IgD-negative memory B cell (primary cell): ENCODE measurements at regions not wholly inside any gene's neighbourhood (a gene's known extent, or its start where the extent isn't known, plus 50 kb on each side); places are given as distances from the start of the nearest gene placed in this dataset.
"Not testable (repeated sequence)": the region's sequence is repeated elsewhere in the genome, so short reads cannot be mapped to it uniquely, and the experiment has no call there.

Experiments used
- H3K27ac Mint-ChIP-seq, 3 donors: one replicate each; pipeline ENCODE4 v1.8.0; 2020 to 2022; ENCODE audit warnings: mild to moderate bottlenecking in 3 of 3, mixed read lengths in 3 of 3, moderate library complexity in 1 of 3
- H3K27me3 Mint-ChIP-seq: one replicate; pipeline ENCODE4 v1.8.0; 2021; ENCODE audit warnings: mixed read lengths
- H3K36me3 Mint-ChIP-seq: one replicate; pipeline ENCODE4 v1.8.0; 2020; ENCODE audit warnings: mild to moderate bottlenecking, mixed read lengths
- H3K4me1 Mint-ChIP-seq, 3 donors: one replicate each; pipeline ENCODE4 v1.8.0; 2020 to 2022; ENCODE audit warnings: mixed read lengths in 3 of 3, mild to moderate bottlenecking in 1 of 3
- H3K4me3 Mint-ChIP-seq, 4 donors: one replicate each; pipeline ENCODE4 v1.8.0; 2020 to 2022; ENCODE audit warnings: mild to moderate bottlenecking in 4 of 4, mixed read lengths in 4 of 4, moderate library complexity in 3 of 4
- H3K9me3 Mint-ChIP-seq, 3 donors: one replicate each; pipeline ENCODE4 v1.8.0; 2020 to 2021; ENCODE audit warnings: mixed read lengths in 3 of 3, mild to moderate bottlenecking in 1 of 3

GRCh38 chr7:35921338-35921737 lies 120.5 kb downstream of the SEPTIN7 start:
- H3K4me3 Mint-ChIP-seq, H3K27ac Mint-ChIP-seq, H3K4me1 Mint-ChIP-seq, H3K9me3 Mint-ChIP-seq, H3K36me3 Mint-ChIP-seq, H3K27me3 Mint-ChIP-seq: not testable (repeated sequence)

- not testable (repeated sequence) for H3K27ac Mint-ChIP-seq, H3K27me3 Mint-ChIP-seq, H3K36me3 Mint-ChIP-seq, H3K9me3 Mint-ChIP-seq, H3K4me3 Mint-ChIP-seq, H3K4me1 Mint-ChIP-seq
Measured at GRCh38 chr7:35924668-35925067, 123.8 kb downstream of the SEPTIN7 start.

GRCh38 chr7:35926966-35927365 lies 126.1 kb downstream of the SEPTIN7 start:
- H3K9me3 Mint-ChIP-seq, H3K27ac Mint-ChIP-seq, H3K4me1 Mint-ChIP-seq, H3K36me3 Mint-ChIP-seq, H3K4me3 Mint-ChIP-seq, H3K27me3 Mint-ChIP-seq: not testable (repeated sequence)

GRCh38 chr7:35931134-35931533 lies 130.3 kb downstream of the SEPTIN7 start:
- H3K4me1 Mint-ChIP-seq, H3K36me3 Mint-ChIP-seq, H3K9me3 Mint-ChIP-seq, H3K27ac Mint-ChIP-seq, H3K27me3 Mint-ChIP-seq, H3K4me3 Mint-ChIP-seq: not testable (repeated sequence)

GRCh38 chr7:35931551-35931950 lies 130.7 kb downstream of the SEPTIN7 start:
- peak overlapping the region in 1 of 4 donors; percentile 23 for H3K4me3 Mint-ChIP-seq
- not testable (repeated sequence) for H3K27me3 Mint-ChIP-seq, H3K9me3 Mint-ChIP-seq, H3K36me3 Mint-ChIP-seq, H3K4me1 Mint-ChIP-seq, H3K27ac Mint-ChIP-seq

GRCh38 chr7:35940695-35941094 lies 139.8 kb downstream of the SEPTIN7 start:
- H3K4me1 Mint-ChIP-seq: not testable (repeated sequence)

GRCh38 chr7:35945621-35946020 lies 144.8 kb downstream of the SEPTIN7 start:
- H3K36me3 Mint-ChIP-seq, H3K9me3 Mint-ChIP-seq, H3K27ac Mint-ChIP-seq, H3K4me3 Mint-ChIP-seq, H3K4me1 Mint-ChIP-seq, H3K27me3 Mint-ChIP-seq: not testable (repeated sequence)

More at GRCh38 chr7:35940695-35941094, 139.8 kb downstream of the SEPTIN7 start:
- H3K9me3 Mint-ChIP-seq, H3K4me3 Mint-ChIP-seq, H3K36me3 Mint-ChIP-seq, H3K27ac Mint-ChIP-seq, H3K27me3 Mint-ChIP-seq: not testable (repeated sequence)

- not testable (repeated sequence) for H3K4me1 Mint-ChIP-seq
Measured at GRCh38 chr7:35955735-35956134, 154.9 kb downstream of the SEPTIN7 start.

GRCh38 chr7:35956988-35957387 lies 156.1 kb downstream of the SEPTIN7 start:
- H3K4me1 Mint-ChIP-seq, H3K9me3 Mint-ChIP-seq, H3K27ac Mint-ChIP-seq, H3K4me3 Mint-ChIP-seq, H3K36me3 Mint-ChIP-seq, H3K27me3 Mint-ChIP-seq: not testable (repeated sequence)

More at GRCh38 chr7:35955735-35956134, 154.9 kb downstream of the SEPTIN7 start:
- not testable (repeated sequence) for H3K27me3 Mint-ChIP-seq, H3K9me3 Mint-ChIP-seq, H3K4me3 Mint-ChIP-seq, H3K36me3 Mint-ChIP-seq, H3K27ac Mint-ChIP-seq

GRCh38 chr7:35961260-35961659 lies 160.4 kb downstream of the SEPTIN7 start:
- H3K27ac Mint-ChIP-seq, H3K4me3 Mint-ChIP-seq, H3K9me3 Mint-ChIP-seq, H3K27me3 Mint-ChIP-seq, H3K36me3 Mint-ChIP-seq, H3K4me1 Mint-ChIP-seq: not testable (repeated sequence)

GRCh38 chr7:35962607-35963006 lies 161.8 kb downstream of the SEPTIN7 start:
- not testable (repeated sequence) for H3K27ac Mint-ChIP-seq, H3K9me3 Mint-ChIP-seq, H3K36me3 Mint-ChIP-seq, H3K4me3 Mint-ChIP-seq, H3K27me3 Mint-ChIP-seq, H3K4me1 Mint-ChIP-seq

GRCh38 chr7:35967366-35968139 lies 166.7 kb downstream of the SEPTIN7 start:
- Mint-ChIP-seq H3K36me3 (no peaks in the 10 kb centered on the region), H3K27me3 (peaks cover 6% of the 10 kb centered on the region), H3K27ac (no peak overlapping the region), H3K9me3 (no peaks in the 10 kb centered on the region), H3K4me3 (no peak overlapping the region), H3K4me1 (peaks cover 0 to 6% (median 4%) of the 10 kb centered on the region in 3 donors)

- Mint-ChIP-seq H3K4me3 (peak overlapping the region in 1 of 4 donors; percentile 47), H3K36me3 (no peaks in the 10 kb centered on the region), H3K9me3 (no peaks in the 10 kb centered on the region), H3K27me3 (peaks cover 8% of the 10 kb centered on the region), H3K4me1 (peaks cover 0 to 6% (median 4%) of the 10 kb centered on the region in 3 donors), H3K27ac (no peak overlapping the region)
Measured at GRCh38 chr7:35968140-35968940, 167.5 kb downstream of the SEPTIN7 start.

- Mint-ChIP-seq H3K9me3 (no peaks in the 10 kb centered on the region), H3K27ac (no peak overlapping the region), H3K4me1 (peaks cover 0 to 6% (median 4%) of the 10 kb centered on the region in 3 donors), H3K36me3 (no peaks in the 10 kb centered on the region), H3K4me3 (no peak overlapping the region), H3K27me3 (peaks cover 8% of the 10 kb centered on the region)
Measured at GRCh38 chr7:35969066-35969465, 168.2 kb downstream of the SEPTIN7 start.

GRCh38 chr7:35970458-35970857 lies 169.6 kb downstream of the SEPTIN7 start:
- H3K4me3 Mint-ChIP-seq: no peak overlapping the region
- H3K4me1 Mint-ChIP-seq: peaks cover 0 to 6% (median 4%) of the 10 kb centered on the region in 3 donors
- no peak overlapping the region for H3K27ac Mint-ChIP-seq
- H3K9me3 Mint-ChIP-seq: no peaks in the 10 kb centered on the region
- H3K36me3 Mint-ChIP-seq: no peaks in the 10 kb centered on the region
- peaks cover 8% of the 10 kb centered on the region for H3K27me3 Mint-ChIP-seq
